ENCODE measurements at regions not wholly inside any gene's neighbourhood (a gene's known extent, or its start where the extent isn't known, plus 50 kb on each side); places are given as distances from the start of the nearest gene placed in this dataset.
"Not testable (repeated sequence)": the region's sequence is repeated elsewhere in the genome, so short reads cannot be mapped to it uniquely, and the experiment has no call there.

DNA sequence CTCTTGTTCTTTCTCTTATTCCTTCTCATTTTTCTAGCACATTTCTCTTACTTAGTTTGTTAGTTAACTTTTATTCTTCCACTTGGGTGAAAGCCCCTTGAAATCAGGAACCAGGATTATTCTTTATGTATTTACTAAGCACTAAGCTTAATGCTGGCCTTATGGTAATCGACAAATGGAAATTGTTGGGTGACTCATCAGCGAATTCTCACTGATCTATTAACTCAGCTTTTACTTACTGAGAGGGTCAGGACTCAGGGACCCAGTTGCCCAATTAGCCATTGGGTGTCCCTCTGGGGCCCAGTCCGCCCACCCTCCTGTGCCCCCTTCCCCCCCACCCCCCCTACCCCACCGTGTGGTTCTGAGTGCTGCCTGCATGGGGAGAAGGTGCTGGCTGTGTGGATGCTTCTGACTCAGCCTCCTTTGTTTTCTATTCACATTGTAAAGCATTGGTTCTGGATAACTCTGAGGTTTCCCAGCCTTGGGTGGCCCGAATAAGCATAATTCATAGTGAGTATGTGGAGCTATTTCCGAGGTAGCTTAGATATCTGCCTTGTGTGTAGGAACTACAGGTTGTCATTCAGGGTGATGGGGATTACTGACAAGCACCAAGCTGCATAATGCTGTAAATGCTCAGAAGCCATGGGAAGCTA, 240.9 kb downstream of the FGF9 start:
- Histone ChIP-seq H3K36me3 (no peaks in the 10 kb centered on the region), H3K4me1 (ENCODE audit: control insufficient read depth in 1 of 2, low read depth in 2 of 2) (no peaks in the 10 kb centered on the region), H3K27ac (no peak overlapping the region), H3K4me3 (no peak overlapping the region), H3K9me3 (no peaks in the 10 kb centered on the region), H3K27me3 (replicated peaks; ENCODE audit: insufficient read depth) (no peaks in the 10 kb centered on the region)
- no peak for ATAC-seq (ENCODE audit: insufficient number of reproducible peaks, low FRiP score, low read depth)
- no peak for DNase-seq (ENCODE audit: low spot score)
- TF ChIP-seq, protein P1, sequence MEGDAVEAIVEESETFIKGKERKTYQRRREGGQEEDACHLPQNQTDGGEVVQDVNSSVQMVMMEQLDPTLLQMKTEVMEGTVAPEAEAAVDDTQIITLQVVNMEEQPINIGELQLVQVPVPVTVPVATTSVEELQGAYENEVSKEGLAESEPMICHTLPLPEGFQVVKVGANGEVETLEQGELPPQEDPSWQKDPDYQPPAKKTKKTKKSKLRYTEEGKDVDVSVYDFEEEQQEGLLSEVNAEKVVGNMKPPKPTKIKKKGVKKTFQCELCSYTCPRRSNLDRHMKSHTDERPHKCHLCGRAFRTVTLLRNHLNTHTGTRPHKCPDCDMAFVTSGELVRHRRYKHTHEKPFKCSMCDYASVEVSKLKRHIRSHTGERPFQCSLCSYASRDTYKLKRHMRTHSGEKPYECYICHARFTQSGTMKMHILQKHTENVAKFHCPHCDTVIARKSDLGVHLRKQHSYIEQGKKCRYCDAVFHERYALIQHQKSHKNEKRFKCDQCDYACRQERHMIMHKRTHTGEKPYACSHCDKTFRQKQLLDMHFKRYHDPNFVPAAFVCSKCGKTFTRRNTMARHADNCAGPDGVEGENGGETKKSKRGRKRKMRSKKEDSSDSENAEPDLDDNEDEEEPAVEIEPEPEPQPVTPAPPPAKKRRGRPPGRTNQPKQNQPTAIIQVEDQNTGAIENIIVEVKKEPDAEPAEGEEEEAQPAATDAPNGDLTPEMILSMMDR (IDR thresholded peaks at IDR 0.05), result no peak

DNA sequence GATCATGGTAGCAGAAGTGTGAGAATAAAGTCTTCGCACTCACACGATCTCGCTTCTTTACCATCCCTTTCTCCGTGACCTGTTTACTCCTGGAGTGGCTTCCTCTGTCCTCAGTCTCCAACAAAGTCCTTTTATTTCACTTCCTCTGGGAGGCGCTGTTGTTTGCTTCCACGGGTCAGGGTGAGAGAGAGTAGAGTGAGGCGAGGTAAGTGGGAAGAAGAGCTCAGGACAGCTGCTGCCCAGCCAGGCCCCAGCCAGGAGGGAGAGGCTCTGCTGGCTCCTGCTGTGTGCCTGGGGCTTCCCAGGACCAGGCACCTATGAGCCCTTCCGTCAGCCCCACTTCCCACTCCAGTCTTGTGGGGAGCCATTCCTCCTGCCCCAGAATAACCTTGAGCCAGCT, 242.1 kb downstream of the FGF9 start:
- TF ChIP-seq, protein P1 (IDR thresholded peaks at IDR 0.05), result no peak
- H3K27me3 ChIP-seq (replicated peaks; ENCODE audit: insufficient read depth), result no peaks in the 10 kb centered on the region
- H3K4me1 ChIP-seq (ENCODE audit: control insufficient read depth in 1 of 2, low read depth in 2 of 2), result no peaks in the 10 kb centered on the region
- H3K4me3 ChIP-seq, result no peak overlapping the region
- no peaks in the 10 kb centered on the region for H3K9me3 ChIP-seq
- ATAC-seq (ENCODE audit: insufficient number of reproducible peaks, low FRiP score, low read depth), result no peak
- no peak for DNase-seq (ENCODE audit: low spot score)
- no peaks in the 10 kb centered on the region for H3K36me3 ChIP-seq
- H3K27ac ChIP-seq, result no peak overlapping the region

DNA sequence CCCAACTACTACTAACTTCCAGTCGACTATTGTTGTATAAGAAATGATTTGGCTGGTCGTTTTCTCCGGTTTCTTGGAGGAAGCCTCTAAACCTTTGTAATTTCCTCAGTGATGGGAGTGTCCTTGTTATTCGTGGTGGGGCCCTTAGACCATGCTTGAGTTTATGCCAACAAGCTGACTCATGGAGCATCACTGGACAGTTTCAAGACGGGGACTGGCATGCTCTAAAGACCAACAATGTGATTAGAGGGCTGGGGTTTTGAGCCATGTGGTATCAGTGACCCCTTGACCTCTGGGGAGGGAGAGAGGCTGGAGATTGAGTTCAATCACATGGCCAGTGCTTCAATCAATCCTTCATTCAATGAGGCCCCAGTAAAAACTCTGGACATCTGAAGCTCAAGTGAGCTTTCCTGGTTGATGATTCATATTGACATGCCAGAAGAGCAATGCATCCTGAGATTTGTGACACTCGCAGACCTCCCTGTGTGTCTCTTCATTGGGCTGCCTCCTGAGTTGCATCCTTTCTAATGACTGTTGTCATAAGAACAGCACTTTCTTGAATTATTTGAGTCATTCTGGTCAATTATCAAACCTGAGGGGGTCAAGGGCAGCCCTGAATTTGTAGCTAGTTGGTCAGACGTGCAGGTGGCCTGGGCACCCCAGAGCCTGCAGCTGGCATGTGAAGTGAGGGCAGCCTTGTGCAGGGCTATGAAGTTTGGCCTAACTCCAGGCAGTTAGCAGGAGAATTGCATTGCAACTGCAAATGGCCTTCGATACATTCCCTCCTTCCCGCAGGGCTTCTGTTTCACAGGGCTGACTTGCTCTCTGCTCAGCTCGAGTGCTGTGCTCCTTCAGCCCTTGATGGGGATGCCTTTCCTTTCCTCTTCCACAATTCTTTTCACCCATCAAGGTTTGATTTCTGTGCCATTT, 246.5 kb downstream of the FGF9 start:
- no peaks in the 10 kb centered on the region for H3K27me3 ChIP-seq (replicated peaks; ENCODE audit: insufficient read depth)
- H3K4me3 ChIP-seq, result no peak overlapping the region

DNA sequence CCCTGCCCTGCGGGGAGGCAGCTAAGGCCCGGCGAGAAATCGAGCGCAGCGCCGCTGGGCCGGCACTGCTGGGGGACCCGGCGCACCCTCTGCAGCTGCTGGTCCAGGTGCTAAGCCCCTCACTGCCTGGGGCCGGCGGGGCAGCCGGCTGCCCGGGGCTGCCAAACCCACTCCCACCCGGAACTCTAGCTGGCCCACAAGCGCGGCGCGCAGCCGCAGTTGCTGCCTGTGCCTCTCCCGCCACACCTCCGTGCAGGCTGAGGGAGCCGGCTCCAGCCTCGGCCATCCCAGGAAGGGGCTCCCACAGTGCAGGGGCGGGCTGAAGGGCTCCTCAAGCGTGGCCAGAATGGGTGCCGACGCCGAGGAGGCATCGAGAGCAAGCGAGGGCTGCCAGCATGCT, 249.9 kb downstream of the FGF9 start:
- H3K9me3 ChIP-seq; H3K27ac ChIP-seq; H3K4me1 ChIP-seq (ENCODE audit: control insufficient read depth in 1 of 2, low read depth in 2 of 2); DNase-seq (ENCODE audit: low spot score); H3K27me3 ChIP-seq (replicated peaks; ENCODE audit: insufficient read depth); ATAC-seq (ENCODE audit: insufficient number of reproducible peaks, low FRiP score, low read depth); H3K4me3 ChIP-seq; H3K36me3 ChIP-seq: not testable (repeated sequence)

More for the DNA sequence above, 246.5 kb downstream of the FGF9 start:
- ATAC-seq (ENCODE audit: insufficient number of reproducible peaks, low FRiP score, low read depth), result no peak
- no peak for DNase-seq (ENCODE audit: low spot score)
- no peaks in the 10 kb centered on the region for H3K36me3 ChIP-seq
- no peak overlapping the region for H3K27ac ChIP-seq
- H3K4me1 ChIP-seq (ENCODE audit: control insufficient read depth in 1 of 2, low read depth in 2 of 2), result no peaks in the 10 kb centered on the region
- H3K9me3 ChIP-seq, result no peaks in the 10 kb centered on the region
- TF ChIP-seq, protein P1 (IDR thresholded peaks at IDR 0.05), result no peak

DNA sequence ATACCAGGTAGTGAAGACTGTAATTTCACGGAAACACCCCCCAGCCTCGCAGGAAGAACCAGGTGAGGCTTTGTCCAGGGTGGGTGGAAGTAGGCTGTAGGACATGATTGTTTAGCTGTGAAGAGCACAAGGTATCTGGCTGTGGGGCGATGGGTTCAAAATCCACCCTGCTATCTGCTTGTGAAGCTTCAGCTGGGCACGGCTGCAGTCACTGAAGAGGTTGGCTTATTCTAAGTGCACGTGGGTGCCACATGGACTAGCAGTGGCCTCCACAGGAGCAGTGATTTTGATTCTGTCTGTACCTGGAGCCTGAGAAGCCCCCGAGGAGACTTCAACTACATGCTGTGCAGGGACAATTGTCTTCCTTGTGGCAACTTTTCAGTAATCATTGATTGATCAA, 254.1 kb downstream of the FGF9 start:
- TF ChIP-seq, protein P1 (IDR thresholded peaks at IDR 0.05), result no peak
- Histone ChIP-seq H3K4me1 (ENCODE audit: control insufficient read depth in 1 of 2, low read depth in 2 of 2) (peaks cover 0 to 6% of the 10 kb centered on the region in 2 donors), H3K4me3 (no peak overlapping the region), H3K9me3 (no peaks in the 10 kb centered on the region), H3K27ac (no peak overlapping the region), H3K36me3 (no peaks in the 10 kb centered on the region), H3K27me3 (replicated peaks; ENCODE audit: insufficient read depth) (no peaks in the 10 kb centered on the region)
- no peak for ATAC-seq (ENCODE audit: insufficient number of reproducible peaks, low FRiP score, low read depth)
- DNase-seq (ENCODE audit: low spot score), result no peak
